ENCODE measurements at regions not wholly inside any gene's neighbourhood (a gene's known extent, or its start where the extent isn't known, plus 50 kb on each side); places are given as distances from the start of the nearest gene placed in this dataset.

GRCh38 chr1:234858722-234859121, 248.7 kb upstream of the IRF2BP2 start:
- no peaks in the 10 kb centered on the region for H3K27me3 ChIP-seq
- no peak overlapping the region for H3K4me3 ChIP-seq
- H3K9me3 ChIP-seq: no peaks in the 10 kb centered on the region
- H3K4me1 ChIP-seq: peaks cover 0 to 16% (median 10%) of the 10 kb centered on the region in 4 donors
- no peak for DNase-seq
- H3K27ac ChIP-seq: no peak overlapping the region
- no peaks in the 10 kb centered on the region for H3K36me3 ChIP-seq
- no peak for TF ChIP-seq CTCF (IDR thresholded peaks at IDR 0.05)

- Histone ChIP-seq H3K9me3 (no peaks in the 10 kb centered on the region), H3K27ac (peak overlapping the region in 2 of 4 donors; percentile 23 to 71), H3K4me1 (peaks cover 0 to 5% (median 2%) of the 10 kb centered on the region in 4 donors), H3K36me3 (no peaks in the 10 kb centered on the region), H3K27me3 (no peaks in the 10 kb centered on the region), H3K4me3 (no peak overlapping the region)
- no peak for DNase-seq
- TF ChIP-seq CTCF (IDR thresholded peaks at IDR 0.05) (no peak), POLR2A (IDR thresholded peaks at IDR 0.05) (no peak)
Measured at GRCh38 chr1:234856845-234857245, 246.9 kb upstream of the IRF2BP2 start.

- H3K27ac ChIP-seq: peak overlapping the region in 1 of 4 donors; percentile 71
- DNase-seq: no peak
- no peaks in the 10 kb centered on the region for H3K9me3 ChIP-seq
- no peaks in the 10 kb centered on the region for H3K27me3 ChIP-seq
- TF ChIP-seq POLR2A (IDR thresholded peaks at IDR 0.05): no peak
- no peak for TF ChIP-seq CTCF (IDR thresholded peaks at IDR 0.05)
- H3K4me3 ChIP-seq: no peak overlapping the region
- H3K4me1 ChIP-seq: peaks cover 0 to 13% (median 5%) of the 10 kb centered on the region in 4 donors
- H3K36me3 ChIP-seq: no peaks in the 10 kb centered on the region
Measured at GRCh38 chr1:234855851-234856250, 245.9 kb upstream of the IRF2BP2 start.

- Histone ChIP-seq H3K27ac (peak overlapping the region in 1 of 4 donors; percentile 32), H3K27me3 (no peaks in the 10 kb centered on the region)
- TF ChIP-seq CTCF (IDR thresholded peaks at IDR 0.05): no peak
- TF ChIP-seq POLR2A (IDR thresholded peaks at IDR 0.05): no peak
Measured at GRCh38 chr1:234854645-234855039, 244.7 kb upstream of the IRF2BP2 start.

GRCh38 chr1:234853906-234854644, 244.1 kb upstream of the IRF2BP2 start:
- no peak for DNase-seq
- H3K9me3 ChIP-seq: no peaks in the 10 kb centered on the region
- no peak for TF ChIP-seq CTCF (IDR thresholded peaks at IDR 0.05)
- no peak for TF ChIP-seq POLR2A (IDR thresholded peaks at IDR 0.05)

More at GRCh38 chr1:234854645-234855039, 244.7 kb upstream of the IRF2BP2 start:
- Histone ChIP-seq H3K9me3 (no peaks in the 10 kb centered on the region), H3K4me1 (peaks cover 0 to 22% (median 6%) of the 10 kb centered on the region in 4 donors), H3K4me3 (no peak overlapping the region), H3K36me3 (no peaks in the 10 kb centered on the region)
- no peak for DNase-seq

More at GRCh38 chr1:234853906-234854644, 244.1 kb upstream of the IRF2BP2 start:
- Histone ChIP-seq H3K36me3 (no peaks in the 10 kb centered on the region), H3K27me3 (no peaks in the 10 kb centered on the region), H3K27ac (peak overlapping the region in 1 of 4 donors; percentile 32), H3K4me1 (peaks cover 0 to 25% (median 6%) of the 10 kb centered on the region in 4 donors), H3K4me3 (no peak overlapping the region)
